ENCODE measurements at regions not wholly inside any gene's neighbourhood (a gene's known extent, or its start where the extent isn't known, plus 50 kb on each side); places are given as distances from the start of the nearest gene placed in this dataset.

DNA sequence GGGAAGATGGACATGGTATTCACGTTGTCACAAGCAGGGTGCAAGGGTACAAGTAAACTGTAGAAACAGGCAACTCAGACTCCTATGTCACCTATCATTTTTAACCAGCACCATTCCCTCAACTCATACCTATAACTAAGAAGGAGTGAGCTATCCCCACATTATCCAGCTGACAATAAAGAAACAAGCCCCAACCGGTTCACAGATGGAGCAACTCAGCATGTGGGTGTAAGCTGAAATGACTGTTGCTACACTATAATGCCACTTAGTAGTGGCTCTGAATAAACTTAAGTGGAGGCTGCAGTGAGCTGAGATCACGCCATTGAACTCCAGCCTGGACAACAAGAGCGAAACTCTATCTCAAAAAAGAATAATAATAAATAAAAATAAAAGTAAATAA, 829.5 kb upstream of the MDGA2 start:
- DNase-seq (ENCODE audit: extremely low read depth in 1 of 2, low read depth in 1 of 2), result no peak

DNA sequence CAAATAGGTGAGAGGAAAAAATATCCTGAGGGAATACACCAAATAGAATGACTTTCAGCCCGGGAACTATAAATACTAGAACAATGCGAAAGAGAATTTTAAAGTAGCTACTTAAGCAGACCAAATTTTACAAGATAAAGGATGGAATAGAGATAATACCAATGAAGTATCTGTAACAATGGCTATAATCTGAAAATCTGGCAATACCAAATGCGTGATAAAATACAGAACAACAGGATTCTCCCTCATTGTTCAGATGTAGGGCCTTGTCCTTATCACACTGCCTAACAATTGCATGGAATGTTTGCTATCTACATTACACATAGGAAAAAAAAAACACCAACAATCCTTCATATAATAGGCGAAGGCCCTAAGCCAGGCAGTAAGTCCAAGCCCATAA, 815.4 kb upstream of the MDGA2 start:
- no peak for DNase-seq (ENCODE audit: extremely low read depth in 1 of 2, low read depth in 1 of 2)

DNA sequence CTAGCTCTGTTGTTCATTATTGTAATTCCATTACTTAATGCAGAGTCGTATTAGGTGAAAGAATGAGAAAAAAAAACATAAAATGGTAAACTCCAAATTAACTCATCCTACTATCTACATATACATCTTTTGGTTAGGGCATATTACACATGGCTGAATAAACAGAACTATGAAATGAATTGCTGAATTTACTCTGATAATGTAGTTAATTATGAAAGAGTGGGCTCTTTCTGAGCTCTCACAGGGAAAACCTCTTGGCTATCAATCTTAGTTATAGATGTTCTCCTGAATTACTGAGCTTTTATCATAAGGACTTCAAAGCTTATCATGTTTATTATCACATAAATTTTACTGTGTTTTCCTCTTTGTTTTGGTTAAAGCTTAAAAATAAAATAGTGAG, 798.5 kb upstream of the MDGA2 start:
- no peak for DNase-seq (ENCODE audit: extremely low read depth in 1 of 2, low read depth in 1 of 2)

DNA sequence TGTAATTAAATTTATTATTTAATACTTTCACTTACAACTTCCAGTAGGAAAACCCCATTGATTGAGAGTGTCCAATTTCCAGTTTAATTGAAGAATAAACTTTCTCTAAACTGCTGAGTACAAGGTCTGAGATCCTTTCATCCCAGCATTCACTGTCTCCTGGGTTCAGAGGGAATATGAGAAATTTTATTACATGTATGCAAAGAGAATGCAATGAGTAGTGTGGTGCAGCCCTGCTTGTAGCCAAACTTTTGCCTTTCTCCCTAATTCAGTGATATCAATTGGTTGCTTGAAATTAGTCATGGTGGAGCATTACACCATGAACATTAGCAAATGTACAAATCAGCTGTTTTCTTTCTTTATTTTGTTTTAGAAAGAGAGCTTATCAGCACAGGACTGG, 780.6 kb upstream of the MDGA2 start:
- DNase-seq (ENCODE audit: extremely low read depth in 1 of 2, low read depth in 1 of 2), result no peak

DNA sequence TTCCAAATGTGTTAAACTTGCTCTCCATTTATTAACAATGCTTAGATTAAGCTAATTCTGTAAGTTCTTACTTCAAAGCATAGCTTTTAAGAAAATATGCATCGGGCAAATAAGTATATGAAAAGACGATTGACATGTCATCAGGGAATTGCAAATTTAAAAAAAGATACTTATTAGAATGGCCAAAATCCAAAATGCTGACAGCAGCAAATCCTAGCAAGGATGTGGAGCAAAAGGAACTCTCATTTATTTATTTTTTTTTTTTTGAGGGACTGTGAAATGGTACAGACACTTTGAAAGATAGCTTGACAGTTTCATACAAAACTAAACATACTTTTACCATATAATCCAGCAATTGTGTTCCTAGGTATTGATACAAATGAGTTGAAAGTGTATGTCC, 779.5 kb upstream of the MDGA2 start:
- no peak for DNase-seq (ENCODE audit: extremely low read depth in 1 of 2, low read depth in 1 of 2)

DNA sequence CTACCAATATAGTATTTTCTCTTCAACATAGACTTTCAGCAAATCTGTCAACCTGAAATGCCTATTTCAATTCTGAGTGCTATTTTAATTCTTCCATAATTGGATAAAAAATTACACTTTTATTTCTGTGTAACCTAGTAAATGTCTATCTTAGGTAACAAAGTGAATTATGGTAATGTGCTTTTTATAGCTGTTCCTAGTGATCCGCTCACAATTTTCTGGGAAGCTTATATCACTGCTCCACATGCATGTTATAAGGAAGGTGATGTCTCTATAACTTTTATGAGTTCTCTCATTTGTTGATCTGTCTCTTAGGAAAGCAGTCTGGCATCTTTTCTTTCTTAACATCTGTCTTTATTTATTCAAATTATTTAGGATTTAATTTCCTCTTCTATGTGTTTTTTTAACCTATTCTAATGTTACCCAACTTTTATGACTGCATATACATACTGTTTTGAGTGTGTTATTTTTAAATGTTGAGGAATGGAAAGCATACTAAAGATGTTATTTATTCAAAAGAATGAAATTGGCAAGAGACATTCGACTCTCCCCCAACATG, 777.1 kb upstream of the MDGA2 start:
- no peak for DNase-seq (ENCODE audit: extremely low read depth in 1 of 2, low read depth in 1 of 2)

DNA sequence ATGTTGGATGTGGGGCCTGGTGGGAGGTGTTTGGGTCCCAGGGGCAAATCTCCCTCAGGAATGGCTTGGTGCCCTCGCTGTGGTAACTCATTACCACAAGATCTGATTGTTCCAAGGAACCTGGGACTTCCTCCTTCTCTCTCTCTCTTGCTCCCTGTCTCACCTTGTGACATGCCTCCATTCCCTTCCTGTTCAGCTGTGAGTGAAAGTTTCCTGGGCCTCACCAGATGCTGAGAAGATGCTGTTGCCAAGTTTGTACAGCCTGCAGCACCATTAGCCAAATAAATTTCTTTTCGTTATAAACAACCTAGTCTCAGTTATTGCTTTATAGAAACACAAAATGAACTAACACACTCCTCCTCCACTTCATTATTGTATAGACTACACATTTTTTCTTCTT, 759.8 kb upstream of the MDGA2 start:
- no peak for DNase-seq (ENCODE audit: extremely low read depth in 1 of 2, low read depth in 1 of 2)

DNA sequence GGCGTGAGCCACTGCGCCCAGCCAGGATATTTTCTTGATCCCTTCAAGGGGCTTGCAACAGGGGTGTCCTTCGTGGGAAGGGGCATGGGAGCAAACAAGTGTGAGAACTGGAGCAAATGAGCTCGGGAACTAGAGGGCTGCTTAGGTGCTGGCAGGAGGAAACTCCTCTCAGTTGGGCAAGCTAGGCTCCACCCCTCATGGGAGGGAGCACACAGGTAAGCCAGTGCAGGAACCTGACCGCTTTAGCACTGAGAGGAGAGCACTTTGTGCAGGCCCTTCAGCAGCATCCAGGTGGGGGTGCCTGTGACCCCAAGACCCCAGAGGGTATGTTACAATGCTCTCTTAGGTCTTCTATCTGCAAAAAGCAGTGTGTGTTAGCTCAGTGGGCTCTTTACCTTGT, 755.4 kb upstream of the MDGA2 start:
- no peak for DNase-seq (ENCODE audit: extremely low read depth in 1 of 2, low read depth in 1 of 2)

DNA sequence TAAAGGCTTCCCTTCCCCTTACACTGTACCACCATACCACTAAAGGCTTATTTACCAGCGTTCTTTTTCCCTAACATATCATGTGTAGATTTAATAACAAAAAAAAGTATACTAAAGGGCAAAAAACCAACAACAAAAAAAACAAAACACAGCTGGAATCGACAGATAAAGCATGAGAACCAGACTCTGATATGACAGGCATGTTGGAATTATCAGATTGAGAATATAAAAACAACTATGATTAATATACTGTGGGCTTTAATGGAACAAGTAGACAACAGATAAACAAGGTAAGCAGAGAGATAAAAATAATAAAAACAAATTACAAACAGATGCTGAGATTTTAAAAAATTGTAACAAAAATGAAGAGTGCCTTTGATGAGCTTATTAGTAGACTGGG, 754.1 kb upstream of the MDGA2 start:
- DNase-seq (ENCODE audit: extremely low read depth in 1 of 2, low read depth in 1 of 2), result no peak

DNA sequence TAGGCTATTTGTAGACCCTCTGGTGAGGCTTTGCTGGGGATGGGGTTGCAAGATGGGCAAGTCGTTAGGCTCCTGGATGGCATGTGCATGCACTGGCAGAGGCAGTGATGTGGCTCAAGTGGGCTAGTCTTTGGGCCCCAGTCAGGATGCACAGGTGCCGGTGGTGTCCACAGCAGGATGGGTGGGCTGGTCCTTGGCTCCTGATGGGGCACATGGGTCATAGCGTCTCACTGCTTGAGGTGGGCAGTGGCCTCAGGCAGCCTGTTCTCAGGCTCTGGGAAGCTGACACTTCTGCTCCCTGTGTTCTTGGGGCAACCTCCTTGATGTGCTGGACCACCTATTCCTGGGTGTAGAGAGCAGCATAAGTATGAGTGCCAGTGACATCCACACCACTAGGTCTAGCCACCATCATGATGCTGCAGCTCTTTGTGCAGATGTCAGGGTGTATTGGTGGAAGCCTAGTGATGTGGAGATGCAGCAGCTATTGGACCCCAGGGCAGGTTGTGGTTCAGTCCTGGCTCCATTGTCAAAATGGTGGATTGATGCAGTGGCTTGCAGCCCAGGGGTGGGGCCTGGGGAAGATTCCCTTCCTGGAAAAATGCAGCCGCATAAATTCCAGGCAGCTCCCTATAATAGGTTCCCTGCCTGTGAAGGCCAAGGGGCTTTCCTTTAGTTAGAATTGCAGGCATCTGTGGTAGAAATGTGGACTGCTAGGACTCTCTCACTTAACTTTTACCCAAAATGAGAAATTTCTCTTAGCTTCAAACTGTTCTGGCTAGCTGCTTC, 742.5 kb upstream of the MDGA2 start:
- no peak for DNase-seq (ENCODE audit: extremely low read depth in 1 of 2, low read depth in 1 of 2)

DNA sequence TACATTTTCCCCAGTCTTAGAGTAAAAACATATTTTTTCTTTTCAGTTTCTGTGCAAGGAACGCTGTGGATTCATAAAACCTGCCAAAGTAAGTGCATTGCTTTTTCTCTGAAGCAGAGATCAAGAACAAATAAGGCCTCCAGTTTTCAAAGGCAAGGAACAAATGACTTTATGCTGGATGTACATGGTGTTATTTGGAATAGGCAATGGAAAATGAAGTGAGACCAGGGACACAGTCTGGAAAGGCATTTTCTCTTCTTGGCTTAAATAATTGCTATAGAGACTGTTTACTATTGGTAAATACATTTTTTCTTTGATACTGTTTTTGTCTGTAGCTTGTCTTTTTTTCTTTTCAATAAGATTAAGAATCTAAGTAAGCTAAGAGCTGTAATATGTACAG, 725.9 kb upstream of the MDGA2 start:
- DNase-seq (ENCODE audit: extremely low read depth in 1 of 2, low read depth in 1 of 2), result no peak

DNA sequence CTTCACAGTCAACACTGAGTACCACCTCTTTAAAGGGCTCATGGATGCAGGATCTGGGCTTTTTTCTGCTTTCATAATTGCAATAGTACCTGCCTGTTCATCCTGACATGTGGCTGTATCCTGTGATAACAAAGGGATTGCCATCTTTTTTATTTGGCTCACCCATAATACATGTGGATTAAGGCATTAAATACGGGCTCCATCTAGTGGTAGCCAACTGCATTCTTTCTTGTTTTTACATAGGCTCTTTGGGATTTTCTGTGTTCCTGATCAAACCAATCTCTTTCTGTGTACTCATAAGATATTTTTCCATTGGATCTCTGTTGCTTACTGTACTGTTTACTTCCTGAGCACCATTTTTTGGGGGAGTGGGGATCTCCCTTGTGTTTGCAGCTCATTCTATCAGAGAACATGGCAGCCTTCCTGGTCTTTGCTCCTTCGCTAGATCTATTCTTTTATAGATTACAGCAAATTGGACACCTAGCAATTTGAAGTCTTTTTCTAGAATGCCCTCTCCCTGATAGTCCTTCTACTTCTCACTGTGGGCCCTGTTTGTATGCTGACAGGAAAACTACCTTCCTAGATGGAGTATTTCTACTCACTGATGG, 723.4 kb upstream of the MDGA2 start:
- DNase-seq (ENCODE audit: extremely low read depth in 1 of 2, low read depth in 1 of 2), result no peak

DNA sequence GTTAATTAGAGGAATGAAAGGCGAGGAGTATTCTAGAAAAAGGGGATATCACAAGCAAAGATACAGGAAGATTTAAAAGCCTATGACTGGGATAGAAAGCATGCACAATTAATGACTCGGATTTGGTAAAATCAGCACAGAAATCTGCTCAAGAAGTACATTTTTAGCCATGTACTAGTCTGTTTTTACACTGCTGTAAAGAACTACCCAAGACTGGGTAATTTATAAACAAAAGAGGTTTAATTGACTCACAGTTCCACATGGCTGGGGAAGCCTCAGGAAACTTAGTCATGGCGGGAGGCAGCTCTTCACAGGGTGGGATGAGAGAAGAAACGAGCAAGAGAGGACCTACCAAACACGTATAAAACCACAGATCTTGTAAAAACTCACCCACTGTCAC, 716.3 kb upstream of the MDGA2 start:
- no peak for DNase-seq (ENCODE audit: extremely low read depth in 1 of 2, low read depth in 1 of 2)

DNA sequence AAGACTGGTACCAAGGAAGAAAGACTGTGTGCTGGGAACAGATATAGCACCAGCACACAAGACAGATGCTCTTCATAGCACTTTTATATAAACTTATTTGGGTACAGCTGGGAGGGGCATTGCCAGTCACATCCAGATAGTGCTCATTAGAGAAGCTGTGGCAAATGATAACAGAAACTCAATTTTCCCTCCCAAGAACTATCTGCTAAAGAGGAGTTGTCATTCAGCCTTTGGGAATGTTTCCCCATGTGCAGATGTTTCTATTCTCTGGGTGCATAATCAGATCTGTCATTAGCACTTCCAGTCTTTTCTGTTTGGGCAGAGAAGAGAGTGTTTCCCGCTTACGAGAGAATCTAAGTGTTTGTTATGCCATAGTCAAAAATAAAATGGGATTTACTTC, 714.9 kb upstream of the MDGA2 start:
- no peak for DNase-seq (ENCODE audit: extremely low read depth in 1 of 2, low read depth in 1 of 2)

DNA sequence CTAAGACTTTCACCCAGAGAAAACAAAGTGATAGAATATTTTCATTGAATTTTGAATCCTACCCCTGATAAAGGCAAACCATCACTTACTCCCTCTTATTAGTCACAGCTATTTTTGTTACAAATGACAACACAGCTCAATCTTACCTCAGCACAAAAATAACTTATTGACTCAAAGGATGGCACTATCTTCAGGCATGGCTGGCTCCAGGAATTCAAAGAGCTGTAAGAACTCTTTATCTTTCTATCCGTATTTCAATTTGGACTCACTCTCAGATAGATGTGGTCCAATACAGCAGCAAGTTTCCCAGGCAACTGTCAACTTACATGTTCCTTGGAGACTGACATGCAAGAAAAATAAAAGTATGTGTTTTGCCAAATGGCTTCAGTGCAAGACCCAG, 709.4 kb upstream of the MDGA2 start:
- no peak for DNase-seq (ENCODE audit: extremely low read depth in 1 of 2, low read depth in 1 of 2)

DNA sequence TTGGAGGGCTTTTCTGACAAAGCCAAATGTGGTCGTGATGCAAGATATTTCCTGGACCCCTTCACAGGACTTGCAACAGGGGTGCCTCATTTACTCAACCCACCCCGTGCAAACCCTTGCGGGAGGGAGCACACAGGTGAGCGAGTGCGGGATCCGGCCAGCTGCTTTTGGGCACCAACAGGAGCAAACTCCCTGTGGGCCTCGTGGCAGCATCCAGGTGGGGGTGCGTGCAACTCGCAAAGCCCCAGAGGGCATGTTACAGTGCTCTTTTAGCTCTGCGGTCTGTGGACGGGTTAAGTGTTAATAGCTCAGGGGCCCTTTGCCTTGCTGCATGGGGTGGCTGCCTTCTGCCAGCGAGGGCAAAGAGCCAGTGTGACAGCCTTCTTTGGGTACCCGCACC, 707.6 kb upstream of the MDGA2 start:
- no peak for DNase-seq (ENCODE audit: extremely low read depth in 1 of 2, low read depth in 1 of 2)

DNA sequence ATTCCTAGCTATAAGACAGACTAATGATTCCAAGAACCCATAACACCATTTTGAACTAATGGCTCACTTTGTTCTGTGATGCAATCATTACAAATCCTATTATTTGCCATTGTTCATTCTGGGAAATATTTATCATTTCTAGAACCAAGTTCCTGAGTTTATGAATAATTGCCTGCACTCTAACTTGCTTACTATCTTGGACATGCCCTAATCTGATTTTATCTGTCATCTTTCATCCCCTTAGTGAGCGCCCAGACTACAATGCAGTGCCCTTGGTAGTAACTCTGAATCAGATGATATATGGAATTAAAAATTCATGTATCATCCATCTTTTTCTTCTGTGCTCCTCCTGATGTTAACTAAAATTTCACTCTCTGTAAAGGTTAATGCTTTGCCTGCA, 703.1 kb upstream of the MDGA2 start:
- DNase-seq (ENCODE audit: extremely low read depth in 1 of 2, low read depth in 1 of 2), result no peak

DNA sequence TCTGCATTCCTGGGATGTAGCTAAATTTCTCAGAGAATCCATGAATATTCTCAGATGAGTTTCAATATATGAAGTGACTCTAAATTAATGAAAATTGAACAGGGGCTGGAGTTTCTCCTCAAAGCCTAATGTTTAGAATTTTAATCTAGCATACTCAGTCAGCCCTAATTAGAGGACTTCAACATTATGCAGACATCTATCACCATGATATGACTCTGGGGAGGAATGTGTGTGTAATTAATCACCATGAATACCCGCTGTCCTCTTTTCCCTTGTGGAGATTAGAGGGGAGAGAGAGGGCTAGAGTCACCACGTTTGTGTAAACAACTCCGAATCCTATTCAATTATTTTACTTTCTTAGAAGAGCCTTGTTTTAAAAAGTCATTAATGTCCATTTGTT, 698.6 kb upstream of the MDGA2 start:
- DNase-seq (ENCODE audit: extremely low read depth in 1 of 2, low read depth in 1 of 2), result no peak

DNA sequence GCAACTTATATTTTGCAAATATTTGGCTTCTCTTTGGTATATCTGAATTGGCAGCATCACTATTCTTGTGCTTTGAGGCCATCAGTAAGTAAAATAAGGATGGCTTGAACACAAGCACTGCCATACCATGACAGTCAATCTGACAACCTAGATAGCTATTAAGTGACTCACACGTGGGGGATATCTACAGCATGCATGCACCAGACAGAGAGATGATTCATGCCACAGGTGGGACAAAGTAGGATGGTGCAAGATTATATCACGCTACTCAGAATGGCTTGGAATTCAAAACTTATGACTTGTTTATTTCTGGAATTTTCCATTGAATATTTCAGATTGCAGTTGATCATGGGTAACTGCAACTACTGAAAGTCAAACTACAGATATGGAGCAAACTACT, 675.6 kb upstream of the MDGA2 start:
- no peak for DNase-seq (ENCODE audit: extremely low read depth in 1 of 2, low read depth in 1 of 2)

DNA sequence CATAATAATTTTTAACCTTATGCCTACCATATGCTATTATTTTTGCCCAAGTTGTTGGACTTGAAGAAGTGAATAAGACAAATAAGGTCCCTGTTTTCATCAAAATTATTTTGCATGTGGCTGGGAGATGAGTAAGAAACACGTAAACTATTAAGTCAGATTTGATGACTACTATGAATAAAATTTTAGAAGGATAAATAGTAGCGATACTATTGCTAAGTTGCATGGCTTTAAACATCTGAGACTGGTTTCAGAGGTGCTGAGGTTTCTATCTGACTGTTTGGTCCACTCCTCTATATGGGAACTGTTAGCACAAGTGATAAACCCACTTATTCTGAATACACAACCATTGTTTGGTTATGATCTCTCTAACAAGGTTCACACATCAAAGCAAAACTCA, 674.3 kb upstream of the MDGA2 start:
- DNase-seq (ENCODE audit: extremely low read depth in 1 of 2, low read depth in 1 of 2), result no peak

DNA sequence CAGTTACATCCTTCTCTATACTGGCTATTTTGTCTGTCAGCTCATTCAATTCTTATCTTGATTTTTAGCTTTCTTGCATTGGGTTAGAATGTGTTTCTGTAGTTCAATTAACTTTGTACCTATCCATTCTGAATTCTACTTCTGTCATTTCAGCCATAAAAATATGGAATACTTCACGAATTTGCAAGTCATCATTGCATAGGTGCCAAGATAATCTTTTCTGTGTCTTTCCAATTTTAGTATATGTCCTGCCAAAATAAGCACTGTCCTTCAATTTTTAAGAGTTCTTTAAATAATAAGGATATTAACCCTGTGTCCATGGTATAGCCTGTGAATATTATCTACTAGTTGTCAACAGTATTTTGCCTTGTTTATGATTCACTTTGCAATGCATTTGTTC, 665.7 kb upstream of the MDGA2 start:
- no peak for DNase-seq (ENCODE audit: extremely low read depth in 1 of 2, low read depth in 1 of 2)

DNA sequence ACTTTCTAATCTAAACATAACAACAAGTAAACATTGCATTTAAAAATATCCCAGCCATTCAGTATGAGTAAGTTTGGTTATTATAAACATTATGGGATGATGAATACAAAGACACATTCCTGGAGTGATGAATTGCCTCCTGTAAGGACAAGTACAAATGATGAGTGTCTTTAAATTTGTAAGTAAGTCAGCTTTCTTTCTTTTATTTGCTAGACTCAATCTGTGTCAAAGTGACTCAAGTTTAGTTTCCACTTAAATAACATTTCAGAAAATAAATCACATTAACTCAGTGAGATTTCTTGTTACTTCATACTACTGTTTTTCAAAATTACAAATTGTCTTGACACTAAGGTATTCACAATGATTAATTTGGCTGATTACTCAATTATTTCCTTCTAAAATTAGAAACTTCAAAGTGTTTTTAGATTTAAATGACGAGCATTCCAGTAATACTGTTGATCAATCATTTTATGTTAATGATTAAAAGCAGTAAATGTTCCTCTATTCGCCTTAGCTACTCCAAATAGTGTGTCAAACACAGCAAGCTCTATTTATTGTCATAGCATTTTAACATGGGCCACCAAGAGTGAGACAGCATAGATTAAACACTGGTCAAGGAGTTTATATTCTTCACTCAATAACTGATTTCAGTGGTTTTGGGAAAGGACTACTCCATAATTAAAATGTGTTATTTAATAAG, 658.0 kb upstream of the MDGA2 start:
- DNase-seq (ENCODE audit: extremely low read depth in 1 of 2, low read depth in 1 of 2), result no peak

Measured in stimulated activated CD8-positive, alpha-beta memory T cell treated with anti-CD3 and anti-CD28 coated beads, Interleukin-7, amount 100 ng/mL, for 48 hours (primary cell).